ENCODE measurements at regions not wholly inside any gene's neighbourhood (a gene's known extent, or its start where the extent isn't known, plus 50 kb on each side); places are given as distances from the start of the nearest gene placed in this dataset.

GRCh38 chr16:35637683-35638082 lies 2178.3 kb downstream of the TP53TG3F start:
- Histone ChIP-seq H3K27ac (ENCODE audit: low read depth, low read length) (no peak overlapping the region), H3K4me3 (ENCODE audit: low read length) (no peak overlapping the region), H3K4me1 (ENCODE audit: control insufficient read depth, insufficient read depth, low read length) (no peaks in the 10 kb centered on the region), H3K36me3 (ENCODE audit: control insufficient read depth, insufficient read depth, low read length) (no peaks in the 10 kb centered on the region), H3K9ac (ENCODE audit: low read length) (no peak overlapping the region), H3K27me3 (ENCODE audit: control insufficient read depth, insufficient read depth, low read length) (no peaks in the 10 kb centered on the region)

- H3K36me3 ChIP-seq (ENCODE audit: control insufficient read depth, insufficient read depth, low read length): no peaks in the 10 kb centered on the region
Measured at GRCh38 chr16:35639233-35640205, 2180.1 kb downstream of the TP53TG3F start.

GRCh38 chr16:35642322-35642835 lies 2183.0 kb downstream of the TP53TG3F start:
- no peaks in the 10 kb centered on the region for H3K27me3 ChIP-seq (ENCODE audit: control insufficient read depth, insufficient read depth, low read length)

More at GRCh38 chr16:35639233-35640205, 2180.1 kb downstream of the TP53TG3F start:
- Histone ChIP-seq H3K27ac (ENCODE audit: low read depth, low read length) (no peak overlapping the region), H3K4me3 (ENCODE audit: low read length) (no peak overlapping the region), H3K9ac (ENCODE audit: low read length) (no peak overlapping the region), H3K27me3 (ENCODE audit: control insufficient read depth, insufficient read depth, low read length) (no peaks in the 10 kb centered on the region), H3K4me1 (ENCODE audit: control insufficient read depth, insufficient read depth, low read length) (no peaks in the 10 kb centered on the region)

GRCh38 chr16:35651841-35652240 lies 2192.4 kb downstream of the TP53TG3F start:
- Histone ChIP-seq H3K27me3 (ENCODE audit: control insufficient read depth, insufficient read depth, low read length) (no peaks in the 10 kb centered on the region), H3K4me3 (ENCODE audit: low read length) (no peak overlapping the region), H3K9ac (ENCODE audit: low read length) (no peak overlapping the region), H3K36me3 (ENCODE audit: control insufficient read depth, insufficient read depth, low read length) (no peaks in the 10 kb centered on the region), H3K4me1 (ENCODE audit: control insufficient read depth, insufficient read depth, low read length) (no peaks in the 10 kb centered on the region), H3K27ac (ENCODE audit: low read depth, low read length) (no peak overlapping the region)

More at GRCh38 chr16:35642322-35642835, 2183.0 kb downstream of the TP53TG3F start:
- Histone ChIP-seq H3K9ac (ENCODE audit: low read length) (no peak overlapping the region), H3K4me3 (ENCODE audit: low read length) (no peak overlapping the region), H3K4me1 (ENCODE audit: control insufficient read depth, insufficient read depth, low read length) (no peaks in the 10 kb centered on the region), H3K36me3 (ENCODE audit: control insufficient read depth, insufficient read depth, low read length) (no peaks in the 10 kb centered on the region), H3K27ac (ENCODE audit: low read depth, low read length) (no peak overlapping the region)

- Histone ChIP-seq H3K36me3 (ENCODE audit: control insufficient read depth, insufficient read depth, low read length) (no peaks in the 10 kb centered on the region), H3K27me3 (ENCODE audit: control insufficient read depth, insufficient read depth, low read length) (no peaks in the 10 kb centered on the region), H3K27ac (ENCODE audit: low read depth, low read length) (no peak overlapping the region), H3K4me3 (ENCODE audit: low read length) (no peak overlapping the region), H3K9ac (ENCODE audit: low read length) (no peak overlapping the region), H3K4me1 (ENCODE audit: control insufficient read depth, insufficient read depth, low read length) (no peaks in the 10 kb centered on the region)
Measured at GRCh38 chr16:35664091-35664693, 2204.8 kb downstream of the TP53TG3F start.

GRCh38 chr16:35685085-35685484 lies 2225.7 kb downstream of the TP53TG3F start:
- Histone ChIP-seq H3K36me3 (ENCODE audit: control insufficient read depth, insufficient read depth, low read length) (no peaks in the 10 kb centered on the region), H3K4me3 (ENCODE audit: low read length) (no peak overlapping the region), H3K27ac (ENCODE audit: low read depth, low read length) (no peak overlapping the region), H3K9ac (ENCODE audit: low read length) (no peak overlapping the region), H3K27me3 (ENCODE audit: control insufficient read depth, insufficient read depth, low read length) (no peaks in the 10 kb centered on the region), H3K4me1 (ENCODE audit: control insufficient read depth, insufficient read depth, low read length) (no peaks in the 10 kb centered on the region)

- Histone ChIP-seq H3K9ac (ENCODE audit: low read length) (no peak overlapping the region), H3K27ac (ENCODE audit: low read depth, low read length) (no peak overlapping the region), H3K4me1 (ENCODE audit: control insufficient read depth, insufficient read depth, low read length) (no peaks in the 10 kb centered on the region), H3K27me3 (ENCODE audit: control insufficient read depth, insufficient read depth, low read length) (no peaks in the 10 kb centered on the region), H3K36me3 (ENCODE audit: control insufficient read depth, insufficient read depth, low read length) (no peaks in the 10 kb centered on the region), H3K4me3 (ENCODE audit: low read length) (no peak overlapping the region)
Measured at GRCh38 chr16:35686595-35686994, 2227.2 kb downstream of the TP53TG3F start.

- Histone ChIP-seq H3K27ac (ENCODE audit: low read depth, low read length) (no peak overlapping the region), H3K36me3 (ENCODE audit: control insufficient read depth, insufficient read depth, low read length) (no peaks in the 10 kb centered on the region), H3K27me3 (ENCODE audit: control insufficient read depth, insufficient read depth, low read length) (no peaks in the 10 kb centered on the region)
Measured at GRCh38 chr16:35687071-35687470, 2227.7 kb downstream of the TP53TG3F start.

GRCh38 chr16:35687781-35688180 lies 2228.4 kb downstream of the TP53TG3F start:
- no peak overlapping the region for H3K9ac ChIP-seq (ENCODE audit: low read length)
- H3K4me1 ChIP-seq (ENCODE audit: control insufficient read depth, insufficient read depth, low read length): no peaks in the 10 kb centered on the region
- H3K4me3 ChIP-seq (ENCODE audit: low read length): no peak overlapping the region
- no peaks in the 10 kb centered on the region for H3K27me3 ChIP-seq (ENCODE audit: control insufficient read depth, insufficient read depth, low read length)
- H3K36me3 ChIP-seq (ENCODE audit: control insufficient read depth, insufficient read depth, low read length): no peaks in the 10 kb centered on the region
- no peak overlapping the region for H3K27ac ChIP-seq (ENCODE audit: low read depth, low read length)

More at GRCh38 chr16:35687071-35687470, 2227.7 kb downstream of the TP53TG3F start:
- H3K4me3 ChIP-seq (ENCODE audit: low read length): no peak overlapping the region
- H3K4me1 ChIP-seq (ENCODE audit: control insufficient read depth, insufficient read depth, low read length): no peaks in the 10 kb centered on the region
- H3K9ac ChIP-seq (ENCODE audit: low read length): no peak overlapping the region

GRCh38 chr16:35689764-35690163 lies 2230.4 kb downstream of the TP53TG3F start:
- Histone ChIP-seq H3K27ac (ENCODE audit: low read depth, low read length) (no peak overlapping the region), H3K4me1 (ENCODE audit: control insufficient read depth, insufficient read depth, low read length) (no peaks in the 10 kb centered on the region), H3K27me3 (ENCODE audit: control insufficient read depth, insufficient read depth, low read length) (no peaks in the 10 kb centered on the region), H3K4me3 (ENCODE audit: low read length) (no peak overlapping the region), H3K36me3 (ENCODE audit: control insufficient read depth, insufficient read depth, low read length) (no peaks in the 10 kb centered on the region), H3K9ac (ENCODE audit: low read length) (no peak overlapping the region)

GRCh38 chr16:35690413-35690812 lies 2231.0 kb downstream of the TP53TG3F start:
- no peaks in the 10 kb centered on the region for H3K27me3 ChIP-seq (ENCODE audit: control insufficient read depth, insufficient read depth, low read length)
- no peaks in the 10 kb centered on the region for H3K36me3 ChIP-seq (ENCODE audit: control insufficient read depth, insufficient read depth, low read length)

GRCh38 chr16:35691057-35691456 lies 2231.6 kb downstream of the TP53TG3F start:
- Histone ChIP-seq H3K4me1 (ENCODE audit: control insufficient read depth, insufficient read depth, low read length) (no peaks in the 10 kb centered on the region), H3K9ac (ENCODE audit: low read length) (no peak overlapping the region), H3K27me3 (ENCODE audit: control insufficient read depth, insufficient read depth, low read length) (no peaks in the 10 kb centered on the region), H3K36me3 (ENCODE audit: control insufficient read depth, insufficient read depth, low read length) (no peaks in the 10 kb centered on the region), H3K4me3 (ENCODE audit: low read length) (no peak overlapping the region), H3K27ac (ENCODE audit: low read depth, low read length) (no peak overlapping the region)

More at GRCh38 chr16:35690413-35690812, 2231.0 kb downstream of the TP53TG3F start:
- no peak overlapping the region for H3K9ac ChIP-seq (ENCODE audit: low read length)
- no peak overlapping the region for H3K27ac ChIP-seq (ENCODE audit: low read depth, low read length)
- no peak overlapping the region for H3K4me3 ChIP-seq (ENCODE audit: low read length)
- H3K4me1 ChIP-seq (ENCODE audit: control insufficient read depth, insufficient read depth, low read length): no peaks in the 10 kb centered on the region

Measured in rectal smooth muscle tissue (tissue), 1 donor.